Stomach (tissue), 4 donors: ENCODE measurements at regions not wholly inside any gene's neighbourhood (a gene's known extent, or its start where the extent isn't known, plus 50 kb on each side); places are given as distances from the start of the nearest gene placed in this dataset.

Experiments used
- CTCF ChIP-seq, 7 experiments: fragments of 450-650 bp in 4 of 7; fragments of 200-600 bp in 3 of 7; sonication (generic) in 3 of 7; IDR thresholded peaks; one replicate each; pipeline ENCODE4 v1.5.1; 2016 to 2019; ENCODE audit warnings: antibody characterized with exemption in 7 of 7, control low read depth in 2 of 7, mild to moderate bottlenecking in 1 of 7
- POLR2A ChIP-seq, 4 donors: fragments of 450-650 bp; IDR thresholded peaks; one replicate each; pipeline ENCODE4 v1.6.1; 2016; ENCODE audit warnings: antibody characterized with exemption in 4 of 4, control low read depth in 2 of 4, mild to moderate bottlenecking in 1 of 4, moderate library complexity in 1 of 4

DNA sequence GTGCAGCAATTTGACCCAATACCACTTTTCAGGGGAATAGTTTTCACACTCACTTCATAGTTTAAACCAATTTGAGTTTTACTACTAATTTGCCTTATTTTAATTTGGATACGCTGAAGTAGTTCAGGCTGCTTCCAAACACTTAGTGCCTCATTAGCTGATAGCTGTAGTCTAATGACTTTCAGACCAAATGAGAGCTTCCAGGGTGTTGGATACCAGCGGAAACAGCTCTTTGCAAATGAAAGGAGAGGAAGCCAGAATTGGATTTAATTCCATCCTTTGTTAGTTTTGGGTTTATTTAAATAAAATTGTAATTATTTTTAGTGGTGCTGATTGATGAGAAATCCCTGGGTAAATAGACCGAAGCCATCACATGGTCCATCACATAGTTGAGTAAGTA lies 158.3 kb upstream of the SEL1L start:
- TF ChIP-seq POLR2A (IDR thresholded peaks at IDR 0.05) (no peak), CTCF (IDR thresholded peaks at IDR 0.05) (no peak)
